ENCODE measurements at regions not wholly inside any gene's neighbourhood (a gene's known extent, or its start where the extent isn't known, plus 50 kb on each side); places are given as distances from the start of the nearest gene placed in this dataset.
"Not testable (repeated sequence)": the region's sequence is repeated elsewhere in the genome, so short reads cannot be mapped to it uniquely, and the experiment has no call there.

- Histone ChIP-seq H3K4me3 (no peak overlapping the region), H3K9me3 (replicated peaks in 1 of 11) (no peaks in the 10 kb centered on the region), H3K27me3 (no peaks in the 10 kb centered on the region), H3K9ac (no peak overlapping the region), H3K36me3 (no peaks in the 10 kb centered on the region), H4K20me1 (no peaks in the 10 kb centered on the region), H3K4me1 (no peaks in the 10 kb centered on the region), H3K4me2 (no peak overlapping the region), H3K27ac (no peak overlapping the region)
- no peak for TF ChIP-seq Cebpa-rat (IDR thresholded peaks at IDR 0.05)
These were observed 135.3 kb upstream of the VWC2 start for GRCh38 chr7:49638166-49638565.

GRCh38 chr7:49639068-49639593, 134.3 kb upstream of the VWC2 start:
- no peaks in the 10 kb centered on the region for H3K27me3 ChIP-seq
- no peak overlapping the region for H3K4me3 ChIP-seq
- H3K36me3 ChIP-seq, result no peaks in the 10 kb centered on the region
- H3K4me2 ChIP-seq, result no peak overlapping the region
- H3K9ac ChIP-seq, result no peak overlapping the region
- H3K27ac ChIP-seq, result no peak overlapping the region
- H4K20me1 ChIP-seq, result no peaks in the 10 kb centered on the region
- no peaks in the 10 kb centered on the region for H3K9me3 ChIP-seq (replicated peaks in 1 of 11)
- no peak for TF ChIP-seq Cebpa-rat (IDR thresholded peaks at IDR 0.05)
- H3K4me1 ChIP-seq, result no peaks in the 10 kb centered on the region

- H3K9me3 ChIP-seq (replicated peaks in 1 of 11), result no peaks in the 10 kb centered on the region
- H3K27ac ChIP-seq, result no peak overlapping the region
- H3K4me3 ChIP-seq, result no peak overlapping the region
- no peaks in the 10 kb centered on the region for H4K20me1 ChIP-seq
- H3K4me2 ChIP-seq, result no peak overlapping the region
- H3K27me3 ChIP-seq, result no peaks in the 10 kb centered on the region
- no peaks in the 10 kb centered on the region for H3K4me1 ChIP-seq
- H3K36me3 ChIP-seq, result no peaks in the 10 kb centered on the region
- no peak for TF ChIP-seq Cebpa-rat (IDR thresholded peaks at IDR 0.05)
- no peak overlapping the region for H3K9ac ChIP-seq
These were observed 133.6 kb upstream of the VWC2 start for GRCh38 chr7:49639808-49640207.

- Histone ChIP-seq H3K4me1 (no peaks in the 10 kb centered on the region), H3K27me3 (no peaks in the 10 kb centered on the region), H3K9me3 (replicated peaks in 1 of 11) (no peaks in the 10 kb centered on the region), H3K27ac (no peak overlapping the region), H3K4me2 (no peak overlapping the region), H3K36me3 (no peaks in the 10 kb centered on the region), H3K9ac (no peak overlapping the region), H3K4me3 (no peak overlapping the region), H4K20me1 (no peaks in the 10 kb centered on the region)
- TF ChIP-seq Cebpa-rat (IDR thresholded peaks at IDR 0.05), result no peak
These were observed 130.1 kb upstream of the VWC2 start for GRCh38 chr7:49643321-49643720.

GRCh38 chr7:49643736-49644135, 129.7 kb upstream of the VWC2 start:
- Histone ChIP-seq H3K27ac (no peak overlapping the region), H3K4me1 (no peaks in the 10 kb centered on the region), H3K27me3 (no peaks in the 10 kb centered on the region), H3K4me3 (no peak overlapping the region), H3K4me2 (no peak overlapping the region), H3K9ac (no peak overlapping the region), H3K9me3 (replicated peaks in 1 of 11) (no peaks in the 10 kb centered on the region), H3K36me3 (no peaks in the 10 kb centered on the region), H4K20me1 (no peaks in the 10 kb centered on the region)
- TF ChIP-seq Cebpa-rat (IDR thresholded peaks at IDR 0.05), result no peak

- H4K20me1 ChIP-seq, result no peaks in the 10 kb centered on the region
- H3K36me3 ChIP-seq, result no peaks in the 10 kb centered on the region
- H3K27me3 ChIP-seq, result no peaks in the 10 kb centered on the region
- H3K4me3 ChIP-seq, result no peak overlapping the region
- H3K4me1 ChIP-seq, result no peaks in the 10 kb centered on the region
- TF ChIP-seq Cebpa-rat (IDR thresholded peaks at IDR 0.05), result no peak
- H3K9ac ChIP-seq, result no peak overlapping the region
- no peaks in the 10 kb centered on the region; a peak in 1 of 22 replicates for H3K9me3 ChIP-seq (replicated peaks in 1 of 11)
- H3K4me2 ChIP-seq, result no peak overlapping the region
- no peak overlapping the region for H3K27ac ChIP-seq
These were observed 128.9 kb upstream of the VWC2 start for GRCh38 chr7:49644396-49645166.

- H3K4me1 ChIP-seq, result no peaks in the 10 kb centered on the region
- H3K36me3 ChIP-seq, result no peaks in the 10 kb centered on the region
- no peak overlapping the region for H3K9ac ChIP-seq
- H3K9me3 ChIP-seq (replicated peaks in 1 of 11), result no peaks in the 10 kb centered on the region; a peak in 1 of 22 replicates
- no peak overlapping the region for H3K27ac ChIP-seq
- TF ChIP-seq Cebpa-rat (IDR thresholded peaks at IDR 0.05), result no peak
- H4K20me1 ChIP-seq, result no peaks in the 10 kb centered on the region
- no peak overlapping the region for H3K4me3 ChIP-seq
- H3K4me2 ChIP-seq, result no peak overlapping the region
- no peaks in the 10 kb centered on the region for H3K27me3 ChIP-seq
These were observed 128.1 kb upstream of the VWC2 start for GRCh38 chr7:49645296-49645695.

GRCh38 chr7:49660170-49660783, 113.2 kb upstream of the VWC2 start:
- Histone ChIP-seq H3K4me1 (no peaks in the 10 kb centered on the region), H3K9me3 (replicated peaks in 1 of 11) (no peaks in the 10 kb centered on the region), H3K4me3 (no peak overlapping the region), H3K9ac (no peak overlapping the region), H3K36me3 (no peaks in the 10 kb centered on the region), H3K27ac (no peak overlapping the region), H3K27me3 (no peaks in the 10 kb centered on the region), H4K20me1 (no peaks in the 10 kb centered on the region), H3K4me2 (no peak overlapping the region)
- TF ChIP-seq Cebpa-rat (IDR thresholded peaks at IDR 0.05), result no peak

GRCh38 chr7:49660976-49661375, 112.5 kb upstream of the VWC2 start:
- Histone ChIP-seq H3K36me3 (no peaks in the 10 kb centered on the region), H3K9me3 (replicated peaks in 1 of 11) (no peaks in the 10 kb centered on the region), H3K9ac (no peak overlapping the region), H4K20me1 (no peaks in the 10 kb centered on the region), H3K27me3 (no peaks in the 10 kb centered on the region), H3K4me1 (no peaks in the 10 kb centered on the region), H3K4me3 (no peak overlapping the region), H3K4me2 (no peak overlapping the region), H3K27ac (no peak overlapping the region)
- no peak for TF ChIP-seq Cebpa-rat (IDR thresholded peaks at IDR 0.05)

- H3K27me3 ChIP-seq, H3K4me2 ChIP-seq, H4K20me1 ChIP-seq, H3K4me3 ChIP-seq, H3K27ac ChIP-seq, H3K9ac ChIP-seq, H3K36me3 ChIP-seq, H3K4me1 ChIP-seq: not testable (repeated sequence)
- peaks cover 0 to 12% (median 7%) of the 10 kb centered on the region in 11 experiments; a peak in 9 of 22 replicates for H3K9me3 ChIP-seq (replicated peaks in 1 of 11)
These were observed 107.5 kb upstream of the VWC2 start for GRCh38 chr7:49665963-49666362.

All from BLaER1 treated with 17β-estradiol and CSF1 and Interleukin-3, amounts not matched to agents 10 nM and 100 nM (cell line).